ENCODE measurements at regions not wholly inside any gene's neighbourhood (a gene's known extent, or its start where the extent isn't known, plus 50 kb on each side); places are given as distances from the start of the nearest gene placed in this dataset.

- TF ChIP-seq POLR2A (IDR thresholded peaks at IDR 0.05; ENCODE audit: low read depth, low read length): no peak
- TF ChIP-seq POU2F2 (IDR thresholded peaks at IDR 0.05; ENCODE audit: low read depth, low read length): no peak
- TF ChIP-seq POLR2AphosphoS5 (IDR thresholded peaks at IDR 0.05; ENCODE audit: low read depth, low read length): no peak
Observed at GRCh38 chr1:209045331-209046057, 538.0 kb upstream of the CAMK1G start.

Measured in GM12891 (cell line).